H1 (cell line): ENCODE measurements at regions not wholly inside any gene's neighbourhood (a gene's known extent, or its start where the extent isn't known, plus 50 kb on each side); places are given as distances from the start of the nearest gene placed in this dataset.

ENCODE experiments used
- HDAC6 ChIP-seq: IDR thresholded peaks from one replicate; pipeline ENCODE4 v1.7.1; 2012; ENCODE audit warnings: low read depth, mild to moderate bottlenecking, inconsistent platforms, low read length, moderate library complexity
- KDM5A ChIP-seq: fragments of 200-600 bp; IDR thresholded peaks from 2 replicates; pipeline ENCODE4 v1.7.1; 2012; ENCODE audit warnings: mild to moderate bottlenecking, low read length, inconsistent platforms, mixed read lengths
- PHF8 ChIP-seq: fragments of 200-600 bp; sonication (generic); conservative IDR thresholded peaks from 2 replicates; pipeline ENCODE4 v1.7.1; 2012; ENCODE audit warnings: low read depth, mild to moderate bottlenecking, inconsistent platforms, low read length, moderate library complexity
- RAD21 ChIP-seq, 2 experiments: IDR thresholded peaks in 1 of 2; conservative IDR thresholded peaks in 1 of 2; 2 replicates each; pipeline ENCODE4 v1.6.1; 2011; ENCODE audit warnings: low read depth in 2 of 2, low read length in 2 of 2, improper control_type of control experiment in 1 of 2, inconsistent platforms in 1 of 2, mild to moderate bottlenecking in 1 of 2, moderate library complexity in 1 of 2
- SP2 ChIP-seq: IDR thresholded peaks from 2 replicates; pipeline ENCODE4 v1.6.1; 2012; ENCODE audit warnings: mild to moderate bottlenecking, low read length, inconsistent platforms
- TAF1 ChIP-seq: IDR thresholded peaks from 2 replicates; pipeline ENCODE4 v1.6.1; 2011; ENCODE audit warnings: mild to moderate bottlenecking, low read depth, low read length
- TF ChIP-seq, protein P1 (sequence below): fragments of 300-600 bp; sonication (generic); IDR thresholded peaks from 2 replicates; pipeline ENCODE4 v1.7.1; 2012; ENCODE audit warnings: low read length, moderate library complexity, mild to moderate bottlenecking, inconsistent platforms; ENCODE audit not compliant: insufficient replicate concordance
- TF ChIP-seq, protein P2 (sequence below): IDR thresholded peaks from 2 replicates; pipeline ENCODE4 v1.6.1; 2011; ENCODE audit warnings: low read length, improper control_type of control experiment

DNA sequence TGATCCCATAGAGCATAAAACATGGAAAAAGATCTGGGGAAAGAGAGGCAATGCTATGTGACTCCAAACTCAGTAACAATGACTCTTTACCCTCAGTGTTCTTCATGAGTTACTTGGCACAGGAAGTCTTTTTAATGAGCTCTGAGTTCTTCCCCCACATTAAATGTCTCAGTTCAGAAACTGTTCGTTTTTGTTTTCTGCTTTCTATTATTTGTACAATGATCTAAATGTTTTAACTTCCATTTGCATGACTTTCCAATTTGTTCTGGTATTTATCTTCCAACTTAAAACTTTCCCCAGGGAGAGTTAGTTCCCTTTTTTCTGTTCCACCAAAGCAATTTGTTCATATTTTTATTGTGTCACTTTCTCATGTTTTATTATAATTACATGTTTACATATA lies 177.0 kb upstream of the ZBTB20 start (continued):
- TF ChIP-seq, protein P1, sequence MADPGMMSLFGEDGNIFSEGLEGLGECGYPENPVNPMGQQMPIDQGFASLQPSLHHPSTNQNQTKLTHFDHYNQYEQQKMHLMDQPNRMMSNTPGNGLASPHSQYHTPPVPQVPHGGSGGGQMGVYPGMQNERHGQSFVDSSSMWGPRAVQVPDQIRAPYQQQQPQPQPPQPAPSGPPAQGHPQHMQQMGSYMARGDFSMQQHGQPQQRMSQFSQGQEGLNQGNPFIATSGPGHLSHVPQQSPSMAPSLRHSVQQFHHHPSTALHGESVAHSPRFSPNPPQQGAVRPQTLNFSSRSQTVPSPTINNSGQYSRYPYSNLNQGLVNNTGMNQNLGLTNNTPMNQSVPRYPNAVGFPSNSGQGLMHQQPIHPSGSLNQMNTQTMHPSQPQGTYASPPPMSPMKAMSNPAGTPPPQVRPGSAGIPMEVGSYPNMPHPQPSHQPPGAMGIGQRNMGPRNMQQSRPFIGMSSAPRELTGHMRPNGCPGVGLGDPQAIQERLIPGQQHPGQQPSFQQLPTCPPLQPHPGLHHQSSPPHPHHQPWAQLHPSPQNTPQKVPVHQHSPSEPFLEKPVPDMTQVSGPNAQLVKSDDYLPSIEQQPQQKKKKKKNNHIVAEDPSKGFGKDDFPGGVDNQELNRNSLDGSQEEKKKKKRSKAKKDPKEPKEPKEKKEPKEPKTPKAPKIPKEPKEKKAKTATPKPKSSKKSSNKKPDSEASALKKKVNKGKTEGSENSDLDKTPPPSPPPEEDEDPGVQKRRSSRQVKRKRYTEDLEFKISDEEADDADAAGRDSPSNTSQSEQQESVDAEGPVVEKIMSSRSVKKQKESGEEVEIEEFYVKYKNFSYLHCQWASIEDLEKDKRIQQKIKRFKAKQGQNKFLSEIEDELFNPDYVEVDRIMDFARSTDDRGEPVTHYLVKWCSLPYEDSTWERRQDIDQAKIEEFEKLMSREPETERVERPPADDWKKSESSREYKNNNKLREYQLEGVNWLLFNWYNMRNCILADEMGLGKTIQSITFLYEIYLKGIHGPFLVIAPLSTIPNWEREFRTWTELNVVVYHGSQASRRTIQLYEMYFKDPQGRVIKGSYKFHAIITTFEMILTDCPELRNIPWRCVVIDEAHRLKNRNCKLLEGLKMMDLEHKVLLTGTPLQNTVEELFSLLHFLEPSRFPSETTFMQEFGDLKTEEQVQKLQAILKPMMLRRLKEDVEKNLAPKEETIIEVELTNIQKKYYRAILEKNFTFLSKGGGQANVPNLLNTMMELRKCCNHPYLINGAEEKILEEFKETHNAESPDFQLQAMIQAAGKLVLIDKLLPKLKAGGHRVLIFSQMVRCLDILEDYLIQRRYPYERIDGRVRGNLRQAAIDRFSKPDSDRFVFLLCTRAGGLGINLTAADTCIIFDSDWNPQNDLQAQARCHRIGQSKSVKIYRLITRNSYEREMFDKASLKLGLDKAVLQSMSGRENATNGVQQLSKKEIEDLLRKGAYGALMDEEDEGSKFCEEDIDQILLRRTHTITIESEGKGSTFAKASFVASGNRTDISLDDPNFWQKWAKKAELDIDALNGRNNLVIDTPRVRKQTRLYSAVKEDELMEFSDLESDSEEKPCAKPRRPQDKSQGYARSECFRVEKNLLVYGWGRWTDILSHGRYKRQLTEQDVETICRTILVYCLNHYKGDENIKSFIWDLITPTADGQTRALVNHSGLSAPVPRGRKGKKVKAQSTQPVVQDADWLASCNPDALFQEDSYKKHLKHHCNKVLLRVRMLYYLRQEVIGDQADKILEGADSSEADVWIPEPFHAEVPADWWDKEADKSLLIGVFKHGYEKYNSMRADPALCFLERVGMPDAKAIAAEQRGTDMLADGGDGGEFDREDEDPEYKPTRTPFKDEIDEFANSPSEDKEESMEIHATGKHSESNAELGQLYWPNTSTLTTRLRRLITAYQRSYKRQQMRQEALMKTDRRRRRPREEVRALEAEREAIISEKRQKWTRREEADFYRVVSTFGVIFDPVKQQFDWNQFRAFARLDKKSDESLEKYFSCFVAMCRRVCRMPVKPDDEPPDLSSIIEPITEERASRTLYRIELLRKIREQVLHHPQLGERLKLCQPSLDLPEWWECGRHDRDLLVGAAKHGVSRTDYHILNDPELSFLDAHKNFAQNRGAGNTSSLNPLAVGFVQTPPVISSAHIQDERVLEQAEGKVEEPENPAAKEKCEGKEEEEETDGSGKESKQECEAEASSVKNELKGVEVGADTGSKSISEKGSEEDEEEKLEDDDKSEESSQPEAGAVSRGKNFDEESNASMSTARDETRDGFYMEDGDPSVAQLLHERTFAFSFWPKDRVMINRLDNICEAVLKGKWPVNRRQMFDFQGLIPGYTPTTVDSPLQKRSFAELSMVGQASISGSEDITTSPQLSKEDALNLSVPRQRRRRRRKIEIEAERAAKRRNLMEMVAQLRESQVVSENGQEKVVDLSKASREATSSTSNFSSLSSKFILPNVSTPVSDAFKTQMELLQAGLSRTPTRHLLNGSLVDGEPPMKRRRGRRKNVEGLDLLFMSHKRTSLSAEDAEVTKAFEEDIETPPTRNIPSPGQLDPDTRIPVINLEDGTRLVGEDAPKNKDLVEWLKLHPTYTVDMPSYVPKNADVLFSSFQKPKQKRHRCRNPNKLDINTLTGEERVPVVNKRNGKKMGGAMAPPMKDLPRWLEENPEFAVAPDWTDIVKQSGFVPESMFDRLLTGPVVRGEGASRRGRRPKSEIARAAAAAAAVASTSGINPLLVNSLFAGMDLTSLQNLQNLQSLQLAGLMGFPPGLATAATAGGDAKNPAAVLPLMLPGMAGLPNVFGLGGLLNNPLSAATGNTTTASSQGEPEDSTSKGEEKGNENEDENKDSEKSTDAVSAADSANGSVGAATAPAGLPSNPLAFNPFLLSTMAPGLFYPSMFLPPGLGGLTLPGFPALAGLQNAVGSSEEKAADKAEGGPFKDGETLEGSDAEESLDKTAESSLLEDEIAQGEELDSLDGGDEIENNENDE, result no peak
- no peak for TF ChIP-seq RAD21 (IDR thresholded peaks at IDR 0.05 in 1 of 2, conservative IDR thresholded peaks at IDR 0.05 in 1 of 2; ENCODE audit: low read depth in 2 of 2, low read length in 2 of 2)
- no peak for TF ChIP-seq HDAC6
- TF ChIP-seq, protein P2, sequence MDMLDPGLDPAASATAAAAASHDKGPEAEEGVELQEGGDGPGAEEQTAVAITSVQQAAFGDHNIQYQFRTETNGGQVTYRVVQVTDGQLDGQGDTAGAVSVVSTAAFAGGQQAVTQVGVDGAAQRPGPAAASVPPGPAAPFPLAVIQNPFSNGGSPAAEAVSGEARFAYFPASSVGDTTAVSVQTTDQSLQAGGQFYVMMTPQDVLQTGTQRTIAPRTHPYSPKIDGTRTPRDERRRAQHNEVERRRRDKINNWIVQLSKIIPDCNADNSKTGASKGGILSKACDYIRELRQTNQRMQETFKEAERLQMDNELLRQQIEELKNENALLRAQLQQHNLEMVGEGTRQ, result no peak
- TF ChIP-seq SP2, result no peak
- TF ChIP-seq TAF1, result no peak
- TF ChIP-seq PHF8, result no peak
- no peak for TF ChIP-seq KDM5A
